ENCODE measurements at regions not wholly inside any gene's neighbourhood (a gene's known extent, or its start where the extent isn't known, plus 50 kb on each side); places are given as distances from the start of the nearest gene placed in this dataset.
"Not testable (repeated sequence)": the region's sequence is repeated elsewhere in the genome, so short reads cannot be mapped to it uniquely, and the experiment has no call there.

- DNase-seq, result not testable (repeated sequence)
Measured at GRCh38 chr5:62236593-62236992, 69.4 kb upstream of the KIF2A start.

- DNase-seq, result not testable (repeated sequence)
Measured at GRCh38 chr5:62237944-62238343, 68.1 kb upstream of the KIF2A start.

GRCh38 chr5:62238584-62238983, 67.4 kb upstream of the KIF2A start:
- DNase-seq, result not testable (repeated sequence)

- not testable (repeated sequence) for DNase-seq
Measured at GRCh38 chr5:62240494-62240893, 65.5 kb upstream of the KIF2A start.

GRCh38 chr5:62242000-62242399, 64.0 kb upstream of the KIF2A start:
- DNase-seq, result not testable (repeated sequence)

GRCh38 chr5:62243046-62243445, 63.0 kb upstream of the KIF2A start:
- DNase-seq, result not testable (repeated sequence)

- not testable (repeated sequence) for DNase-seq
Measured at GRCh38 chr5:62248192-62248591, 57.8 kb upstream of the KIF2A start.

GRCh38 chr5:62250085-62250484, 55.9 kb upstream of the KIF2A start:
- not testable (repeated sequence) for DNase-seq

GRCh38 chr5:62250919-62251318, 55.1 kb upstream of the KIF2A start:
- DNase-seq, result not testable (repeated sequence)

GRCh38 chr5:62252519-62252918, 53.5 kb upstream of the KIF2A start:
- DNase-seq, result not testable (repeated sequence)

- not testable (repeated sequence) for DNase-seq
Measured at GRCh38 chr5:62255551-62255950, 50.5 kb upstream of the KIF2A start.

GRCh38 chr5:62256161-62257019, 49.6 kb upstream of the KIF2A start:
- no peak for DNase-seq
